ENCODE measurements at regions not wholly inside any gene's neighbourhood (a gene's known extent, or its start where the extent isn't known, plus 50 kb on each side); places are given as distances from the start of the nearest gene placed in this dataset.

DNA sequence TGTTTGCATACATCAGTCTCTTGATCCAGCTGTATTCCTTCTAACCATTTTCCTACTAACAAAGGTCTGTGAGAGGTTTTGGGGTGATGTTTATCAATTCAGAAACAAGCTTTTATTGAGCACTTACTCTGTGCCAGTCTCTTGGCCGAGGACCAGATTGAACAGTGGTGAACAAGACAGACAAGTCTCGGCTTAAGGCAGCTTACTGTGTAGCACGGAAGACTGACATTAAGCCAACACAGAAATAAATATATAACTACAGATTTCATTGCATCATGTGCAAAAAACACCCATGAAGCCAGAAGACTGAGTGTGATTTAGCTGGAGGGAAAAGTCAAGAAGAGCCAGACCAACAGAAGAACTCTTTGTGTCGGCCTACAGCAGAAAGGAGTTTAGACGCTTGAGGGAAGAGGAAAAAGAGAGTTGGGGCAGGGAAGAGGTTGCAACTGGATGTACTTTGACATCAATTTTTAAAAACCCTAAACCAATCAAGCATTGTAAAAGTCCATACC, 549.6 kb upstream of the CITED2 start:
- DNase-seq (ENCODE audit: low read depth) = no peak

DNA sequence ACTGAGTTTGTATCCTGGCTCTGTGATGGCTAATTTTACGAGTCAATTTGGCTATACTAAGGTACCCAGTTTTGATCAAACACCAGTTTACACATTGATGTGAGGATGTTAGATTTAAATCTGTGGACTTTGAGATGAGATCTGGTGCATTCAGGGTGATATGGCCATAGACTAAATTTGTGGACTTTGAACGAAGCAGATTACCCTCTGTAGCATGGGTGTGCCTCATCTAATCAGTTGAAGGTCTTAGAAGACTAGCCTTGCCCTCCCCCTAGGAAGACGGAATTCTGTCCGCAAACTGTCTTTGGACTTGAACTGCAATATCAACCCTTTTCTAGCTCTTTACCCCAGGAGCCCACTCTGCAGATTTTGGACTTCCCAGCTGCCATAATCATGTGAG, 547.8 kb upstream of the CITED2 start:
- DNase-seq (ENCODE audit: low read depth) = no peak

DNA sequence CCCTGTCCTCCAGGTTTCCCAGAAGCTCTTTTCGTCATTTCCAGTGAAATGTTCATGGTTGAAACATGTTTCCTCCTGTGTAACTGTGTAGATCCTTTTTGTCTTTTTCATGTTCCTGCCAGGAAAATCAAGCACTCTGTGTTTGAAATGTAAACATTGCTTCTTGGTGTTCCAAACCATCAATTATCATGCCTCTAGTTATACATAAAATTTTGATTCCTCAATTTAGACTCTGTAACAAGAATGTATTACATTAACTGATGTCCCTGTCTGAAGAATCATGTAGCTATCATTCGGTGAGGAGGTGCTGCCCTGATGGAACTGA, 546.3 kb upstream of the CITED2 start:
- DNase-seq (ENCODE audit: low read depth) = no peak

DNA sequence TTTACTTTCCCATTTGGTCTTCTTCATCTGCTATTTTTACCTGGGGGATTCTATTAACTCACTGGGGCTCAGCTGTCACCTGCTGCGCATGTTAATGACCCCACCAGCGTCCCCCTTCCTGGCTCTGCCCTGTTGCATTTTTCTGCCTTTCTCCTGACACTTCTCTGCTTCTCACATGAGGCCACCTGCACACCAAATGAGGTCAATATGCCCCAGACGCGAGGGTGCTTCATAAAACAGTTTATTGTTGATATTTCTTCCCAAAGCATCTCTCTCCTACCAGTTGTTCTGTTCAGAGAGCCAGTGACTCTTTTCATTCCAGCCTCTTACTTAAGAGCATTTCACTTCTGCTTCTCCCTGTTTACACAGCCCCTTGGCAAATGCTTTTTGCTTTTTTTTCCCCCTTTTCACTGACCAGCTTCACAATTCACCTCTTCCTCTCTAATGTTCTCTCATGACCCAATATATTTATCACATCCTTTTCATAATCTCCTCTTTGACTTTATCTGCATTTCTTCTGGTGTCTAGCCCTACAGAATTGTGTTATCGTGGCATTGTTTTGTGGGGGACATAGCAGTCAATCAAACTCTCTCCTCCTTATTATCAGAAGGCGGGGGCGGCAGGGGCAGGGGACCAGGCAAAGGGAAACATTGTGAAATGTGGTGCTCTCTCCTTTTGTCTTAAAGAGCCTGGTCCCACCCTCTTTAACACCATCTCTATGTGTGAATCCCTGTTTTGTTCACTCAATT, 545.8 kb upstream of the CITED2 start:
- no peak for DNase-seq (ENCODE audit: low read depth)

DNA sequence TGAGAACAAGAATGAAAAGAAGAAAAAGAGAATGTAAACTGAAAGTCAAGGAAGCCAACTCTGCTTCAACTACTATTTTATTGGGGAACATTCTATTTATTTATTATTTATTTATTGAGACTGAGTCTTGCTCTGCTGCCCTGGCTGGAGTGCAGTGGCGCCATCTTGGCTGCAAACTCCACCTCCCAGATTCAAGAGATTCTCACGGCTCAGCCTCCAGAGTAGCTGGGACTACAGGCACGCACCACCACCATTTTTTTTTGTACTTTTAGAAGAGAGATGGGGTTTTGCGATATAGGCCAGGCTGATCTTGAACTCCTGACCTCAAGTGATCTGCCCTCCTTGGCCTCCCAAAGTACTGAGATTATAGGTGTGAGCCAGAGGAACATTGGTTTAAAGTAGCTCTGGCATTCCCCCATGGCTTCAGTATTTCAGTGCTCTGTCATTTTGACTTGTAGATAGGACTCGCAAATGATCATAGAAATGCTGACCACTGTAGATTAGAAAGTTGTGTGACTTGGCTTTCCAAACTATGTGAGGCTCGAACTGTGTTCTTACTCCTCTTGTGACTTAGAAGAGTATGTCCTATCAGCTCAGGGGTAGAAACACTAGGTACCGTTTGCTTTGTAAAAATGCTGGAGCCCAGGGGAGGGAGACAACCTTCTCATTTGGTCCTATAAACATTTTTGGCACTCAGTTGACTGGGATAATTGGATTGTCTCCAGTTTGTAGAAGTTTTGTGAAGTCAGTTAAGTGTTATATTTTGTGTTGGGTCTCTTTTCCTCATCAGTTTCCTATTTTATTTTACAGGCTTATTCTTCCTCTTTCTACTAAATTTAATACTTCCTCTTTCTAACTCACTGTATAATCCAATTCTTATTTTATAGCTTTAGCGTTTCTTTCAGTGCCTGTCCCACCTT, 544.9 kb upstream of the CITED2 start:
- DNase-seq (ENCODE audit: low read depth) = no peak

DNA sequence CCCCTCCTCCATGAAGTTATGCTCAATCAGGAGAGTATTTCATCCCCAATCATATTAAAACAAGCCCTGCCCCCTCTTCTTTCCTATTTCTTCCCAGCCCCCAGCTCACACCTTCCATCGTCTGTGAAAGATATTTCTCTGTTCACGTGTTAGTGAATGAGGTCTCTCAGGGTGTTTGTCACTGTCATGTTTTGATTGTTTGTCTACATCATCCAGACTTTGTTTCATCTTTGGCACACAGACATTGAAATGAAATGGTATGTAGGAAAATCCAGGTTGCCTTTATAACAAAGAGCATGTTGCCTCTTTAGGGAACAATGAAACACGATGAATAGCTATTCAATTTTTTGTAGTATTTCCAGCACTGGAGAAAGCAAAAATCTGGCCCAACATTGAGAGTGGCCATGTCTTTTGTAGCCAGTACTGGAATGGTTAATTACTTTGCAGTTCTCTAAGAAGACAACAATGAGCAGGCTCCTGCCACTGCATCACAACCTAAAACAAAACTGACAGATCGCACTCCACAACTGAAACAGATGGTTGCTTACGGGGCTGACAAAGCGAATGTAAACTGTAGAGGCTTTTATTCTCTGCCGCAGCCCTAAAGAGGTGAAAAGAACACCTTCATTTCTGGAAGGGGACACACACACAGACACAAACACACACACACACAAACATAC, 543.6 kb upstream of the CITED2 start:
- no peak for DNase-seq (ENCODE audit: low read depth)

DNA sequence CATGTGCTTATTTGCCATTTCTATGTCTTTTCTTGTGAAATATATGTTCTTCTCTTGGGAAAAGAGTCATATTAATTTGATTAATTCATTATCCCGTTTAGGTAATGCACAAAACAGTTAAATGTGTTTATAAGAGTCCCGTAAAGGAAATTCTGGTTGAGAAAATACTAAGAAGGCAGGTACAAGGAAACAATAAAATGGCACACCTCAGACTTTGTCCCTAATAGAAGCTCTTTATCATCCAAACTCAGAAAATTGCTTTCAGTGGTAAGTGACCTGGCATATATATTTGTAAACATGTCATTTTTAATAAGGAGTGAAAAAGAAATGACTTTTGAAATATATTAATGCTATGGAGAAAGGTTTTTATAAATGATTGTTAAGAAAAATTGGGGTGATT, 540.5 kb upstream of the CITED2 start:
- DNase-seq (ENCODE audit: low read depth) = no peak

DNA sequence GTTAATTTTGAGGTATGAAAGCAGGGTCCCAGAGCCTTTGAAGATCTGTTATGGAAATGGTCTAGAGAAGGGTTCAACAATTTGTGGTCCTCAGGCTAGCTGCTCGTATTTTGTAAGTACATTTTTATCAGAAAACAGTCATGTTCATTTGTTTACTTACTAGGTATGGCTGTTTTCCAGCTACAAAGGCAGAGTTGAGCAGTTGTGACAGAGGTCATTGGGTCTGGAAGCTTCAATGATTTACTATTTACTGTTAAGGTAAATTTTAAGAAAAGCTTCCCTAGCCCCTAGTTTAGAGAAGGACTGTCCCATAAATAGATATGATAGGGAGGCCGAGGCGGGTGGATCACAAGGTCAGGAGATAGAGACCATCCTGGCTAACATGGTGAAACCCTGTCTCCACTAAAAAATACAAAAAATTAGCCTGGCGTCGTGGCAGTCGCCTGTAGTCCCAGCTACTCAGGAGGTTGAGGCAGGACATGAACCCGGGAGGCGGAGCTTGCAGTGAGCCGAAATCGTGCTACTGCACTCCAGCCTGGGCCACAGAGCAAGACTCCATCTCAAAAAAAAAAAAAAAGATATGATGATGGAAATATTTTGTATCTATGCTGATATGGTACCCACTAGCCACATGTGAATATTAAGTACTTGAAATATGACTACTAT, 538.4 kb upstream of the CITED2 start:
- DNase-seq (ENCODE audit: low read depth) = no peak

DNA sequence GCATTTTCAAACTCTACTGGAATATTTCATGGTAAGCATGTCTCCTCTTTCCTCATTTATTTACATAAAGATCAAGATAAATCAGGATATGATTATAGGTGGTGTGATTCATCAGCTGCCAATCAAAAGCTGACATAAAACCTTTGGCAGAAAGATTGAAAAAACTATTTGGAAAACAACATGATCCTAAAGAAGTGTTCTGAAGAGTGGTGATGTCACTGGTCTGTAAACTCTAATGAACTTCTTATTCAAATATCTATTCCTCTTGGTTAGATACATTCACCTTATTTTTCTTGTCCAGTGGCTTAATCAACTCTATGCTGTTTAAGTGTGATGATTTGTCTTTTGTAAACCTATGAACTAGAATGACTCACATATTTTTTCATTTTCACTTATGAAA, 535.5 kb upstream of the CITED2 start:
- no peak for DNase-seq (ENCODE audit: low read depth)

DNA sequence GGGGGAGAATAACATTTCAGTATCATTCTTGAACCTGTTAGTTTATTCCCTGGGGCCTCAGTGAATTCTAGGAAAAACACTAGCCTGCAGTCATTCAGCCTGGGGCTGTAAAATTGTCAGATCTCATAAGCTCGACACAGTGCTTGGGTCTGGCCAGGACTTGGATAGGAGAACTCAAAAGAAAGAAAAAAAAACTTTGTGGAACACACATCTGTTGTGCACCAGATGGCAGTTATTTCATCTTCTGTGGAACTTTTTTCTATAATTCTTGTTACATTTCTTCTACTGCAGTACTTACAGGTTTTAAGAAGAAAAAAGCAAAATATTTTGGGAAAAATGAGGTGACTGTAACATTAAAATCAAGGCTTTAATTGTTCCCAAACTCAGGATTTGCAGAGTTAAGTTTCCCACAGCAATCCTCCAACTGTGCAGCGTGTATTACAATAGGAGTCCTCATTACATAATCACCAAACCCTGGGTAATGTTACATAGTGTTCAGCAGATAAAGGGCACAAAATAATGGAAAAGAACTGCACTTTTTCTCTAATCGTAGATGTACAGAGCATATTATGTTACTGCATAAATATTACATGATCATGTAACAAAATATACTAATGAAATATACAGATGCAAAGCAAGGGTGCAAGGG, 531.1 kb upstream of the CITED2 start:
- DNase-seq (ENCODE audit: low read depth) = no peak

DNA sequence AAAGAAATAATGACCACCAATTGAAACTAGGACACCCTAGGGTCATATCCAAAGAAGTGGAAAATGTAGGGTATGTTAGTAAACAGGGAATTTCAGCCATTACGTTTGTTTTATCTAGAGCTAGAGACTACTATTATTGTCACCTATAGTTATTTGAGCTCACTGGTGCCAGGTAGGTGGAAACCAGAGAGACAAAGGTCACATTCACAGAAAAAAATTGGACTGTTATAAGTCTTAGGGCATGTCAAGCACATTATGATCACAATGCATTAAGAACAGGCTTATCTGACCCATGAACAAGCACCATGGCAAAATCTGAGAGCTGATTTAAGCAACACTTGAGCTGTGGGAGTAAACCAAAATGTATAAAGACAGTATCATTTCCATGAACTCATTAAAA, 530.1 kb upstream of the CITED2 start:
- DNase-seq (ENCODE audit: low read depth) = no peak

DNA sequence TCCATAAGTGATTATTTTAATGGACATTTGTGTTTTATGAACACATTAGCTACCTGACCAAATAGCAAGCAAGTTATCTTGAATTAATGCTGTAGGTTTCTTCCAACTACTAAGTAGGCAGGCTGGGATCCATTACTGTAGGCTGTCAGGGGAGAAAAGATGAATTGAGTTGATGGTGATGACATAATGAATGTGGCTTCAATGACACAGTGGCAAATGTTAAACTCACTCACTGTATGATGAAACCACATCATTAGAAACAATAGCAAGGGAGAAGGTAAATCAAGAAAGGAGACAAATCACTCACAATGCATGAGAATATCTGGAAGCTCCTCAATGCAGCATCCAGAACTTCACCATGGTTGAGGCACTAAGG, 529.7 kb upstream of the CITED2 start:
- DNase-seq (ENCODE audit: low read depth) = no peak

DNA sequence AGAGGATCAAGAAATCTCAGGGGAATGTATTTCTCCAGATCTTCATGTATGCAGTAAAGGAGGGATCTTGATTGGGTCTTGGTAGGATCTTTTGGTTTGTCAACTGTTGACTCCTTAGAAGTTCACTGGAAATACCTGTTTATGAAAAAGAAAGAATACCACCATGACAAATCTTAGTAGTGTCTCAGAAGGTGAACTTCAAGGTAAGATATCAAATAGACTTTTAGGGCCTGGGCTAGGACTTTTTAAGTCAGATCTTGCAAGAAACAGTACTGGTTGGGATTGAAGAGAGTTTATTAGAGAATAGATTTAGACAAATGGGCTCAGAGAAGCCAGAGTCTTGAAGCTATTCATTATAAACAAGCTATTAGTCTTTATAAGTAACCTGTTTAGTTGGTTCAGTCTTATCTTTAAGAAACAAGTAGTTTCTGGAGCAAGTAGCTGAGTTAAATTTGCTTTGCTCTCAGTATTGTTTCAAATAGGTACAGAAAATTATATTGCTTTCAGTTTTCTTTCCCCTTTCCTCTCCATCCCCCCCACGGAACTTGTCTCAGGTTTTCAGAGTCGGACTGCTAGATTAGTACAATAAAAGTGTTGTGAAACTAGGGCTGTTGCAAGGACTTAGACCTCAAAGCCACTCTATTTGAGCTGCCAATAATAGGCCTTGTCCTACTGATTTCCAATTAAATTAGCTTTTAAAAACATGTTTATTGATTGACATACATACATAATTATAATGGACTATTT, 529.1 kb upstream of the CITED2 start:
- DNase-seq (ENCODE audit: low read depth) = no peak

DNA sequence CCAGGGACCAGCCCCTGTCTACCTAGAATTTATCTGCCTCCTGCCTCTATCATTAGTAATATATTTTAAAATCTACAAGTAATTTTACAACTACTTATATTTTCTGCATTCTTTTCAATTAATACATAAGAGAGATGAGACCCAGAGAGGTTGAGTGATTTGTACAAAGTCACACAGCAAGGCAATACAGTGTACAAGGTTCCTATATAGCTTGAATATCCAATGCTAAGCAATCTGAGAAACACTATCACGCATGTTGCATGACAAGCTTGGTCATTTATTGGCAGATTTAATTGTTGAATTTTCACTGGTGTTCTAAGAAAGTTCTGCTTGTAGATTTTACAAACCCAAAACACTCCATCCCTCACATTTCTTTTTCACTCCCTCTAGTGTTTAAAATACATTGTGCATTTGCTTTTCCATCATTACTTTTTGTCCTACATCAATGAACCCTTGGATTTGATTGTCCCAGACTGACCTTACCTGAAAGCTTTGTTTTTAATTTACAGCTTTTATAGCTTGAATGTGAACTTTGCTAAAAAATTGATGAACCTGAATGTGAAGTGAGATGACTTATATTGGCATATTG, 520.9 kb upstream of the CITED2 start:
- no peak for DNase-seq (ENCODE audit: low read depth)

DNA sequence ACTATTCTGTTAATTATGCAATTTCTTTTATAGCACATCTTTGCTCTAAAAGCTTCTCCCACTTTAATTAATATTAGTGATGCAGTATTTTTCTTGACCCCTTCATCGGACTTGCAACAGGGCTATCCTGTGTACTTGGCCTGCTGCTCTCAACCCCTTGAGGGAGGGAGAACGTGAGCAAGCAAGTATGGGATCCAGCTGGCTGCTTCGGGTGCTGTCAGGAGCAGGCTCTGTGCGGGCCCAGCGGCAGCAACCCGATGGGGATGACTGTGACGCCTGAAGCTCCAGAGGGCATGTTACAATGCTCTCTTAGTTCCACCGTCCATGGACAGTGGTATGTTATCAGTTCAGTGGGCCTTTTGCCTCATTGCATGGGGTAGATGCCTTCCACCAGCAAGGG, 519.8 kb upstream of the CITED2 start:
- no peak for DNase-seq (ENCODE audit: low read depth)

DNA sequence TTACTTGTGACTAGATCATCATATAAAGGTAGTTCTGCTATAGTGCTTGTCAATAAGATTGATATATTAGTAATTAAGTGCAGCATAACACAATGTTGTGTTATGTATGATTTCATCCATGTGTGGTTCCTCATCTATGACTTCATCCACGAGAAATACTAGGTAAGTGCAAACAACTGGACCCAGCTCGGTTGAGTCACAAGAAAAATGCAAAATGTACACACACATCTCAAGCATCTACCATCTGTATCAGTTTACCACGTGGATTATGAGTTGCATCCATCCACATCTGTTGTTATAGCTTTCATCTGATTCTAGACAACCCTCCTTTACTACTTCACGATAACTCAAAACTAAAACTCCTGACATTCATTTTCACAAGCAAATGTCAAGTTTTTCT, 517.0 kb upstream of the CITED2 start:
- DNase-seq (ENCODE audit: low read depth) = no peak

DNA sequence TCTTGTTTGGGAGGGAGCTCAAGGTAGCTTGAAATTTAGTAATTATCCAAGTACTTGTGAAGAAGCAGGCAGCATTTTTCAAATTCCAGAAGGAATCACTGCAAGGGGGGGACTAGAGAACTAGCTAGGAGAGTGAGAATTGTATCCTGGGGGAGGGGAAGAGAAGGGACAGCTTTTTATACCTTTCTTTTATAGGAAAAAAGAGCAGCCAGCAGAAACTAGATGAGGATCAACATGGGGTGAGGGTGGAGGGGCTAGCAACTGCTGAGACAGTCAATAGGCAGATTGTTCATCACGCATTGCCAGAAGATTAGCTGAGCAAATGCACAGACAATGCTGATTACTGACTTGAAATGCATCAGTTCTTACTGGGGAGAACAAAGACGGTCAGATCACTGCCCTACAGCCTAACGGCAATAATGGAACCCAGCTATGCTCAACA, 514.3 kb upstream of the CITED2 start:
- DNase-seq (ENCODE audit: low read depth) = no peak

DNA sequence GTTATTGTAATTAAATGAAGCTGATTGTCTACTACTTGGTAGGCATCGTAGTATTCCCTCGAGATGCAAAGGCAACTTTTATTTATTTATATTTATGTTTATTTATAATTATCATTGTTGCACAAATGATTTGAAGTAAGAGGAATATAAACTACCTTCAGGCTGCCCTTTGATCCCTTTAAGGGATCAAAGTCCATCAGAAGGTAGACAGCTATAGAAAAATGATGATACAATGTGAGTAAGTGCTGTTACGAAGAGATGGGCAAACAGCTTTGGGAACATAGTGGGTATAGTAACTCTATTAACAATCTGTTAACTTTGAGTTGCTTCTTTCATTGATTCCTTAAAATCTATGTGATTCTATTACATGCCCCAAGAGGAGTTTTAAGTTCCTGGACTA, 512.8 kb upstream of the CITED2 start:
- no peak for DNase-seq (ENCODE audit: low read depth)

DNA sequence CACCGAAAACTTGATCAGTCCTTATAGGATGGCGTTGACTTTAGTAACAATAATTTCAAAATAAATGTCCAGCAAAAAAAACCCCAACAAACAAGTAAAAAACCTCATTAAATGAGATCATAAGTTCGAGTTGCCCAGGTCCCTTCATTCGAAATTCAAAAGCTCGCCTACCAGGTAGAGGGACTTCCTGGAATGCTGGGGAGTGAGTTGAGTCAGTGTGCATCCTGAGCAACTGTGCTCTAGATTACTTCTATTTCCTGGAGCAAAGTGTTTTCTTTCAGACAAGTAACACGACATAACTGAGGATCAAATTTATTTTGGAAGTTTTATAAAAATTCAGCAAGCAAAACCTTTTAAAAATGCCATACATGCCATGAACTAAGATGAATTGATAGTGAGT, 511.9 kb upstream of the CITED2 start:
- DNase-seq (ENCODE audit: low read depth) = no peak

DNA sequence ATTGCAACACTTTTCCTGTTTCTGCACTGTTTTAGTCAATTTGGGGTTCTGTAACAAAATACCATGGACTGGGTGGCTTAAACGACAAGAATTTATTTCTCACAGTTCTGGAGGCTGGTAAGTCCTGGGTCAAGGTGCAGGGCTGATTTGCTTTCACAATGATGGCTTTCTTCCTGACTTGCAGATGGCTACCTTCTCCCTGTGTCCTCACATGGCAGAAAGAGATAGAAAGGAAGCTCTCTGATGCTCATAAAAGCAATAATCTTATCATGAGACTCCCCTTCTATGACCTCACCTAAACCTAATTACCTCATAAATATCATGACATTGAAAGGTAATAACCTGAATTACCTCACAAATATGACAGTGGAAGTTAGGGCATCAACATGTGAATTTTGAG, 511.5 kb upstream of the CITED2 start:
- no peak for DNase-seq (ENCODE audit: low read depth)

DNA sequence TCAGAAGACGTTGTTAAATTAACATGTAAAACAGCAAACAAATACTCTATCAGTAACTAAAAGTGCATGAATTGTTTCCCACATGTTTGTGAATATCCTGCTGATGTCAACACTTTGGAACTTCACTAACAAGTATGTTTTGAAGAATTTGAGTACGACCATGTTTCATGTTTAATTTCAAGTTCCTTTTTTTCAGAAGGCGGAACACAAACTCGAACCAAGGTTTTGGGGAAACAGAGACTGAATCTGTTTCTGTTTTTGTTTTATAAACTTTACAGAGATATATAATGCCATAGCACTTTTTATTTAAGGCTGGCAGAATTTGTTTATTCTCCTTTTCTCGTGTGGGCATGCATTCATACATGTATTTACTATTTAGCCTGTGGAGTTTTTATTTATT, 509.3 kb upstream of the CITED2 start:
- DNase-seq (ENCODE audit: low read depth) = no peak
